HEK293T (cell line): ENCODE measurements at regions not wholly inside any gene's neighbourhood (a gene's known extent, or its start where the extent isn't known, plus 50 kb on each side); places are given as distances from the start of the nearest gene placed in this dataset.

Experiments used
- CTCF ChIA-PET: fragments of 350-600 bp; formaldehyde crosslinking; extraction: SDS; loops from one replicate; lab custom pipeline; 2021; ENCODE audit warnings: antibody characterized with exemption, inconsistent platforms; lab: Yijun Ruan, JAX
- POLR2A ChIA-PET: fragments of 350-600 bp; formaldehyde crosslinking; extraction: SDS; loops from one replicate; lab custom pipeline; 2020; ENCODE audit warnings: antibody characterized with exemption, inconsistent platforms; lab: Yijun Ruan, JAX
- DNase-seq: peaks from one replicate; pipeline ENCODE4 v3.0.0; 2012; ENCODE audit warnings: mixed read lengths; ENCODE audit errors: extremely low spot score
- ARNT ChIP-seq: fragments of 450-650 bp; IDR thresholded peaks from 2 replicates; pipeline ENCODE4 v1.6.1; 2017; ENCODE audit warnings: mild to moderate bottlenecking
- BHLHE40 ChIP-seq: fragments of 450-650 bp; IDR thresholded peaks from 2 replicates; pipeline ENCODE4 v1.6.1; 2016; ENCODE audit warnings: mild to moderate bottlenecking, moderate library complexity, borderline replicate concordance
- CTBP1 ChIP-seq: fragments of 450-650 bp; IDR thresholded peaks from 2 replicates; pipeline ENCODE4 v1.6.1; 2016; ENCODE audit warnings: borderline replicate concordance
- ELF4 ChIP-seq: fragments of 450-650 bp; IDR thresholded peaks from 2 replicates; pipeline ENCODE4 v1.6.1; 2017; ENCODE audit warnings: antibody characterized with exemption
- FOXA1 ChIP-seq: fragments of 450-650 bp; IDR thresholded peaks from 2 replicates; pipeline ENCODE4 v1.6.1; 2016; ENCODE audit warnings: mild to moderate bottlenecking
- FOXK2 ChIP-seq: fragments of 450-650 bp; IDR thresholded peaks from 2 replicates; pipeline ENCODE4 v1.6.1; 2016; ENCODE audit warnings: mild to moderate bottlenecking
- FOXM1 ChIP-seq: fragments of 450-650 bp; IDR thresholded peaks from 2 replicates; pipeline ENCODE4 v1.6.1; 2017; ENCODE audit warnings: mild to moderate bottlenecking, borderline replicate concordance
- HDGF ChIP-seq: fragments of 450-650 bp; IDR thresholded peaks from 2 replicates; pipeline ENCODE4 v1.6.1; 2017; ENCODE audit warnings: antibody characterized with exemption, borderline replicate concordance
- L3MBTL2 ChIP-seq: fragments of 450-650 bp; conservative IDR thresholded peaks from 2 replicates; pipeline ENCODE4 v1.6.1; 2016; ENCODE audit warnings: mild to moderate bottlenecking
- LEF1 ChIP-seq: fragments of 450-650 bp; IDR thresholded peaks from 2 replicates; pipeline ENCODE4 v1.6.1; 2017; ENCODE audit warnings: mild to moderate bottlenecking, borderline replicate concordance
- NFRKB ChIP-seq: fragments of 450-650 bp; IDR thresholded peaks from 2 replicates; pipeline ENCODE4 v1.6.1; 2016; ENCODE audit warnings: mild to moderate bottlenecking, moderate library complexity
- SP1 ChIP-seq: fragments of 450-650 bp; IDR thresholded peaks from 2 replicates; pipeline ENCODE4 v1.6.1; 2017
- SUZ12 ChIP-seq: fragments of 450-650 bp; IDR thresholded peaks from 2 replicates; pipeline ENCODE4 v1.6.1; 2016; ENCODE audit warnings: mild to moderate bottlenecking
- TARDBP ChIP-seq: fragments of 450-650 bp; IDR thresholded peaks from 2 replicates; pipeline ENCODE4 v1.6.1; 2016
- ZNF384 ChIP-seq: fragments of 450-650 bp; IDR thresholded peaks from 2 replicates; pipeline ENCODE4 v1.6.1; 2016
- TF ChIP-seq, protein P1 (sequence below): fragments of 450-650 bp; IDR thresholded peaks from 2 replicates; pipeline ENCODE4 v1.6.1; 2016

DNA sequence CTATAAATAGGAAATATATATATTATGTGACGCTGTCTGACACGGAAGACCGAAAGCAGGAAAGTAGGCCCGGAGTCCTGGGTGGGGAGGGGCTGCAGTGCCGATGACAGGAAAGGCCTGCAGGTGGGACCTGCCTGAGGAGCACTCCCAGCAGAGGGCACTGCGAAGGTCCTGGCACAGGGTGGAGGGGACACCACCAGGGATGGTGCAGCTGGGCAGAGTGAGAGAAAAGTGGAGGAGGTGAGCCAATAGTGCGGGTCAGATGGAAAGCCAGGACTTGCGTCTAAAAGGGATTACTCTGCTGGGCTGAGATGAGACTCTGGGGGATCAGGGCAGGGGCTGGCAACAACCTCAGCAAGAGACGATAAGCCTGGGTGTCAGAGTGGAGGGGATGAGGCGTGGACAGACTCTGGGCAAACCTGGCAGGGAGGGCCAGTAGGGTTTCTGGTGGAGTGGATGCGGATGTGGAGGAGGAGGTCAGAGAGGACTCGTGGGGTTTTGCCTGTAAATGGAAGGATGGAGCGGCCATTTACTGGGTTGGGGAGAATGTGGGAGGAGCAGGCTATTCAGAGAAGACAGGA is 118.2 kb upstream of the ZNF746 start:
- ChIA-PET POLR2A (no interaction called here), CTCF (no interaction called here)
- DNase-seq = no peak
- TF ChIP-seq L3MBTL2 (no peak), HDGF (no peak), ARNT (no peak), NFRKB (no peak), SP1 (no peak), LEF1 (no peak), ZNF384 (no peak), FOXM1 (no peak), TARDBP (no peak), ELF4 (no peak), CTBP1 (no peak), FOXK2 (no peak), FOXA1 (no peak), BHLHE40 (no peak), SUZ12 (no peak)
- TF ChIP-seq, protein P1, sequence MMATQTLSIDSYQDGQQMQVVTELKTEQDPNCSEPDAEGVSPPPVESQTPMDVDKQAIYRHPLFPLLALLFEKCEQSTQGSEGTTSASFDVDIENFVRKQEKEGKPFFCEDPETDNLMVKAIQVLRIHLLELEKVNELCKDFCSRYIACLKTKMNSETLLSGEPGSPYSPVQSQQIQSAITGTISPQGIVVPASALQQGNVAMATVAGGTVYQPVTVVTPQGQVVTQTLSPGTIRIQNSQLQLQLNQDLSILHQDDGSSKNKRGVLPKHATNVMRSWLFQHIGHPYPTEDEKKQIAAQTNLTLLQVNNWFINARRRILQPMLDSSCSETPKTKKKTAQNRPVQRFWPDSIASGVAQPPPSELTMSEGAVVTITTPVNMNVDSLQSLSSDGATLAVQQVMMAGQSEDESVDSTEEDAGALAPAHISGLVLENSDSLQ = no peak

DNA sequence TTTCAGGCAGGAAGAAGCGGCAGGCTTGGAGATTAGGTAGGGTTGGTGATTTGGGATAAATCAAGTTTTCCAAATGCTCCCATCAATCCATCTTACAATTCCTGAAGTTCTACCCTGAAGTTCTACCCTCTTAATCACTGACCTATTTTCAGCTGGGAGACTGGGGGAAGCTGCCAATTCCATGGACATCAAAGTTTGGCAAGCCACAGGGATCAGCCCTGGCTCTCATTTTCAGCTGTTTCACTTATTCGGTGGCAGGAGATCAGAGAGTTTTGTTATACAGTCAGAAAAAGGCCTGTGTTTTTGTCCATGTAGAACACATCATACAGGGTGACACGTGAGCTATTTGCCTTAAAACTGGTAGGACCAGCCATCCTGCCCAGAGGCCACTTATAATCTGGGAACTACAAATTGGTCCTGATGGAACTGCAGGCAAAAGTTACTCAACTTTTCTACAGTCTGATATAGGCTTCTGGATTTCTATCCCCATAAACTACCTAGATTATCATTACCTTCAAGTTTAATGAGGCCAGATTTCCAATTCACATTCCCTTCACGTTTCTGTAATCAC is 112.9 kb upstream of the ZNF746 start:
- CTCF ChIA-PET = no interaction called here
- POLR2A ChIA-PET = no interaction called here

DNA sequence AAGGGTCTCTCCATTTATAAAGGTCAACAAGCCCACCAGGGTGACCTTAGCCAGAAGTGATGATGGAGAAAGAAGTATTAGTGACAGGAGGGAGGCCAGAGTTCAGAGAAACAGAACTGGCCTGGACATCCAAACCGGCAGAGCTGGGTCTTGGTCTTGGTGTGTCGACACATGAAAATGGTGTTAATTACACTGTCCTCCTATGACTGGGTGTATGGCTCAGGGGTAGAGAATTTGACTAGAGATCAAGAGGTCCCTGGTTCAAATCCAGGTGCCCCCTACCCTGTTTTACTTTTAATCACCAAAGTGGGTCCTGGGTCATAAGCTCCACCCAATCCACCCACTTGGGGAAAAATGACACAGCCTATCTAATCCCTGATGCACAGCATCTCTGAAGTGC is 110.6 kb upstream of the ZNF746 start:
- POLR2A ChIA-PET = interaction anchor here (1.2 kb wide), 1 partner anchor 16 kb away, joined by 4 read pairs; no protein-coding TSS in a partner anchor
- CTCF ChIA-PET = no interaction called here
- TF ChIP-seq ZNF384 = no peak
- no peak for TF ChIP-seq SP1
- no peak for TF ChIP-seq LEF1
- TF ChIP-seq BHLHE40 = no peak
- TF ChIP-seq FOXK2 = no peak
- no peak for TF ChIP-seq TARDBP
- TF ChIP-seq FOXM1 = no peak
- no peak for TF ChIP-seq CTBP1
- TF ChIP-seq, protein P1 = no peak
- TF ChIP-seq ELF4 = no peak
- no peak for TF ChIP-seq L3MBTL2
- no peak for TF ChIP-seq NFRKB
- TF ChIP-seq ARNT = no peak
- TF ChIP-seq HDGF = no peak
- no peak for DNase-seq

More for the DNA sequence above, 112.9 kb upstream of the ZNF746 start:
- TF ChIP-seq SUZ12 (no peak), ELF4 (no peak), NFRKB (no peak), ZNF384 (no peak), HDGF (no peak), TARDBP (no peak), ARNT (no peak), FOXM1 (no peak), SP1 (no peak), FOXA1 (no peak), FOXK2 (no peak), LEF1 (no peak), BHLHE40 (no peak), CTBP1 (no peak), L3MBTL2 (no peak)
- TF ChIP-seq, protein P1 = no peak
- no peak for DNase-seq

DNA sequence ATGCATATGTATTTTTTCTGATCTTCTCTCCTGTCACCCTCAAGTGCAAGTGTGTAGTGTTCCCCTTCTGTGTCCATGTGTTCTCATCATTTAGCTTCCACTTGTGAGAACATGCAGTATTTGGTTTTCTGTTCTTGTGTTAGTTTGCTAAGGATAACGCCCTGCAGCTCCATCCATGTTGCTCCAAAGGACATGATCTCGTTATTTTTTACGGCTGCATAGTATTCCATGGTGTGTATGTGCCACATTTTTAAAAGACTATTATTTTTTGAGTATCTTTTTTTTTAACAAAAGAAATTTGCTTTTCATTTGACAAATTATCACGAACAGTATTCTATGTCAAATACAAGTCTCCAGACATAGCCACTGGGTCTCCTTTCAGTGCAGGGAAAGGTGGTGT is 110.1 kb upstream of the ZNF746 start:
- ChIA-PET POLR2A (interaction anchor here (1.2 kb wide), 1 partner anchor 17 kb away, joined by 4 read pairs; no protein-coding TSS in a partner anchor), CTCF (interaction anchor here (0.8 kb wide), 1 partner anchor 1632 kb away, joined by 4 read pairs; no protein-coding TSS in a partner anchor)
- DNase-seq = no peak
- TF ChIP-seq, protein P1 = no peak
- no peak for TF ChIP-seq LEF1
- no peak for TF ChIP-seq FOXK2

DNA sequence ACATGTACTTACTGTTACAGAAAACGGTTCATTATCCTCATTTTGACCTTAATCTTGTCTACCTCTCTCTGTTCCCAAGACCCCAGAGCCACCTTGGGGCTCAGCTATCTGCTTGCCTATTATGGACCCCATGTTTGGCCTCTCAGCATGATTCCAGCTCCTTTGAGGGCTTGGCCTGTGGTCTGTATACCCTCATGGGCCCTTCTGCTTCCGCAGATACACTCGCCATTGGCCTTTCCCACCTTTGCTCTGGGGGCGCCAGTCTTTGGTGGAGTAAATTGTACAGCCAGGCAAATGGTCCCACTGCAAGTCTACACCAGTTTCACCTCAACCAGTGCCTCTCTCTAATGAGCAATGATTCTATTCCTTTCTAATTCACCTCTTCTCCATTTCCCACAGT is 109.2 kb upstream of the ZNF746 start:
- ChIA-PET CTCF (no interaction called here), POLR2A (no interaction called here)
- TF ChIP-seq SUZ12 (no peak), FOXM1 (no peak), FOXK2 (no peak), CTBP1 (no peak), TARDBP (no peak), FOXA1 (no peak), ARNT (no peak), ELF4 (no peak), ZNF384 (no peak), SP1 (no peak)
- TF ChIP-seq, protein P1 = no peak
- DNase-seq = no peak
